Osteoblast (primary cell): ENCODE measurements at regions not wholly inside any gene's neighbourhood (a gene's known extent, or its start where the extent isn't known, plus 50 kb on each side); places are given as distances from the start of the nearest gene placed in this dataset.

ENCODE experiments used
- DNase-seq: peaks from one replicate; pipeline ENCODE4 v3.0.0; 2011; ENCODE audit warnings: low spot score, mixed read lengths; ENCODE audit not compliant: insufficient read length; ENCODE audit errors: missing footprints
- H2AFZ ChIP-seq: 2 replicates; pipeline ENCODE4 v1.6.0; 2011; ENCODE audit warnings: mild to moderate bottlenecking, low read length
- H3K27ac ChIP-seq: 2 replicates; pipeline ENCODE4 v1.5.1; 2011; ENCODE audit warnings: mild to moderate bottlenecking, low read depth, low read length, moderate library complexity
- H3K27me3 ChIP-seq: 2 replicates; pipeline ENCODE4 v1.6.0; 2012; ENCODE audit warnings: mild to moderate bottlenecking, control low read depth, inconsistent platforms, low read length, moderate library complexity; ENCODE audit not compliant: insufficient read depth
- H3K36me3 ChIP-seq: 2 replicates; pipeline ENCODE4 v1.5.1; 2011; ENCODE audit warnings: mild to moderate bottlenecking, low read length, control low read depth, moderate library complexity; ENCODE audit not compliant: insufficient read depth
- H3K4me1 ChIP-seq: 2 replicates; pipeline ENCODE4 v1.5.1; 2011; ENCODE audit warnings: mild to moderate bottlenecking, low read length, control low read depth, moderate library complexity; ENCODE audit not compliant: insufficient read depth
- H3K4me2 ChIP-seq: 2 replicates; pipeline ENCODE4 v1.6.0; 2011; ENCODE audit warnings: mild to moderate bottlenecking, low read length; ENCODE audit not compliant: insufficient read depth
- H3K4me3 ChIP-seq: fragments of 200-600 bp; sonication (generic); 3 replicates; pipeline ENCODE4 v1.5.1; 2012; ENCODE audit warnings: mild to moderate bottlenecking, low read length, inconsistent platforms; ENCODE audit not compliant: insufficient read depth
- H3K79me2 ChIP-seq: 2 replicates; pipeline ENCODE4 v1.6.0; 2012; ENCODE audit warnings: mild to moderate bottlenecking, low read length, control low read depth, inconsistent platforms; ENCODE audit not compliant: insufficient read depth
- H3K9me3 ChIP-seq: 2 replicates; pipeline ENCODE4 v1.5.1; 2011; ENCODE audit warnings: low read depth, low read length, control low read depth
- H4K20me1 ChIP-seq: 2 replicates; pipeline ENCODE4 v1.6.0; 2012; ENCODE audit warnings: mild to moderate bottlenecking, low read length, control low read depth; ENCODE audit not compliant: insufficient read depth
- CTCF ChIP-seq: IDR thresholded peaks from 2 replicates; pipeline ENCODE4 v1.5.1; 2011; ENCODE audit warnings: mild to moderate bottlenecking, low read depth, low read length, moderate library complexity; ENCODE audit errors: extremely low read depth

DNA sequence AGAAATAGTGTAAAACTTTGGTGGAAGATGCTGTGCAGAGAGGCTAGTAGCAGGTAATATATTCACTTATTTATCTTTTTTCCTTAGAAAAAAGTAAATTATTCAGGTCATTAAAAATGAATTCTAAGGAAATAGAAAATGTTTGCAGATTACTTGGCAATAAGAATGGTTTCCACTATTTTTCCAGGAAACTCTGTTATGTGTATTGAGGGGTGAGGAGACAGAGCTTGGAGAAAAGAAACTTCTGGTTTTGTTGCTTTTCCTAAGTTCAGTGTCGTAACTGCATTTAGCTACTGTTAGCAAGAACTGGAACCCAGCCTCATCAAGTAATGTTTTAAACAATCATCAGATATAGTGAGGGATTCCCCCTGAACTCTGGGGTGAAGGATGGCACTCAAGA is 79.2 kb upstream of the SMLR1 start:
- H3K4me3 ChIP-seq, result no peak overlapping the region
- DNase-seq, result no peak
- H3K4me1 ChIP-seq, result no peaks in the 10 kb centered on the region
- TF ChIP-seq CTCF, result no peak
- no peak overlapping the region for H2AFZ ChIP-seq
- H4K20me1 ChIP-seq, result no peaks in the 10 kb centered on the region
- no peaks in the 10 kb centered on the region for H3K27me3 ChIP-seq
- no peaks in the 10 kb centered on the region for H3K36me3 ChIP-seq
- peaks cover 2% of the 10 kb centered on the region for H3K9me3 ChIP-seq
- no peak overlapping the region for H3K4me2 ChIP-seq
- H3K27ac ChIP-seq, result no peak overlapping the region
- no peaks in the 10 kb centered on the region for H3K79me2 ChIP-seq

GRCh38 chr6:130749402-130749801 is 77.8 kb upstream of the SMLR1 start:
- DNase-seq, result no peak
- Histone ChIP-seq H3K27ac (no peak overlapping the region), H3K4me3 (no peak overlapping the region)

DNA sequence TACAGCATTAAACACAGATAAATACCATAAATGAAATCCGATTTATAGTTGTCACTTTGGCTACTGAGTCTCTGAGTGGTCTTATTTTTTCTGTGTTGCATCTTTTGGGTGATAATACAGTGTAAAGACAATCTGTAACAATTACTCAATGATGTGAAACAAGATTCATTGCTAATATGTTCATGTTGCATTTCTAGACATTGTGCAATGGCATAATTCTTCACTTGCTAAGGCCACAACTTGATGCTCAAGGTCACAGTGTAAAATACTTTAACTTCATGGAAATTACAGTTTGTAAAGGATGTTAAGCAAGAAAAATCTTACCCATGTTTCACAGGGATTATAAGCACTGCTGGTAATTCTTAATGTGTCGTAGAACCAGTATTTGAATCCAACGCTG is 74.9 kb upstream of the SMLR1 start:
- H3K36me3 ChIP-seq, result no peaks in the 10 kb centered on the region
- no peaks in the 10 kb centered on the region for H3K27me3 ChIP-seq
- no peak overlapping the region for H2AFZ ChIP-seq
- no peaks in the 10 kb centered on the region for H4K20me1 ChIP-seq
- no peaks in the 10 kb centered on the region for H3K79me2 ChIP-seq
- H3K4me3 ChIP-seq, result no peak overlapping the region
- H3K4me1 ChIP-seq, result peaks cover 2% of the 10 kb centered on the region
- no peak overlapping the region for H3K27ac ChIP-seq
- TF ChIP-seq CTCF, result no peak
- no peak overlapping the region for H3K4me2 ChIP-seq
- peaks cover 2% of the 10 kb centered on the region for H3K9me3 ChIP-seq
- no peak for DNase-seq

More at GRCh38 chr6:130749402-130749801, 77.8 kb upstream of the SMLR1 start:
- Histone ChIP-seq H3K4me1 (no peaks in the 10 kb centered on the region), H3K27me3 (no peaks in the 10 kb centered on the region), H3K9me3 (peaks cover 2% of the 10 kb centered on the region), H3K79me2 (no peaks in the 10 kb centered on the region), H3K4me2 (no peak overlapping the region), H2AFZ (no peak overlapping the region), H3K36me3 (no peaks in the 10 kb centered on the region), H4K20me1 (no peaks in the 10 kb centered on the region)
- TF ChIP-seq CTCF, result no peak

DNA sequence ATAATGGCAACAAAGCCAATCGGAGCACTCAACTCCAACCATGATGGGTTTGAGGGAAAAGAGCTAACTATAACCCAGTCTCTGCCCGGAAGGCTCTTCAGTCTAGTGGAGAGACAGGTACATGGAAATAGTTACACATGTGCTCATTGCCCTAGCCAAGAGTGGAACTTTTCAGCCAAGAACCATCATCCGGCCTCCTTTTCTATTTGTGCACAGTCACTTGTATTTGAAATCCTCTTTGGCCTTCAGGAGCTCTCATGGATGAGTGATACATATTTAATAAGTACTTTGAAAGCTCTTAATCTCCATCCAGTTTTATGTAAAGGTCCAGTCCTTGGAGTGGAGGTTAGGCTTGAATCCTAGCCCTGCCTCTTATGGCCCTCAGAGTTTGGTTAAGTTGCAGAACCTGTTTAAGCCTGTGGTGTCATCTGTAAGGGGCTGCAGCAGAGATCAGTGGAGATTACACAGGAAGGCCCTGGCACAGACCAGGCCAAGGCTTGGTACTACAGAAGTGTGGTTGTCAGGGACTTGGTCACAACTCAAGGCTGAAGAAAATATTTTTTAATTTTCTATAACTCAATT is 72.3 kb upstream of the SMLR1 start:
- Histone ChIP-seq H2AFZ (no peak overlapping the region), H3K27ac (no peak overlapping the region), H3K4me3 (no peak overlapping the region), H3K9me3 (peaks cover 2% of the 10 kb centered on the region), H3K27me3 (no peaks in the 10 kb centered on the region), H3K4me1 (peaks cover 2% of the 10 kb centered on the region), H3K4me2 (no peak overlapping the region), H3K79me2 (no peaks in the 10 kb centered on the region), H4K20me1 (no peaks in the 10 kb centered on the region), H3K36me3 (no peaks in the 10 kb centered on the region)
- no peak for DNase-seq
- no peak for TF ChIP-seq CTCF
